Right cardiac atrium (tissue), 5 donors: ENCODE measurements at regions not wholly inside any gene's neighbourhood (a gene's known extent, or its start where the extent isn't known, plus 50 kb on each side); places are given as distances from the start of the nearest gene placed in this dataset.
"Not testable (repeated sequence)": the region's sequence is repeated elsewhere in the genome, so short reads cannot be mapped to it uniquely, and the experiment has no call there.

Experiments used
- ATAC-seq, 2 donors: fragments of 200-7000 bp; cut with Tn5 transposase; one replicate each; pipeline versions ENCODE4 v1.8.0 to v1.9.1; 2020; ENCODE audit warnings: moderate library complexity in 2 of 2, mild to moderate bottlenecking in 1 of 2
- DNase-seq, 3 donors: peaks; one replicate each; pipeline ENCODE4 v3.0.0-alpha.2; 2020
- H3K27ac ChIP-seq: one replicate; pipeline ENCODE4 v1.5.1; 2013; ENCODE audit warnings: mild to moderate bottlenecking, low read length, control low read depth, moderate library complexity
- H3K27me3 ChIP-seq: one replicate; pipeline ENCODE4 v1.6.1; 2013; ENCODE audit not compliant: control insufficient read depth, insufficient read depth
- H3K4me1 ChIP-seq: one replicate; pipeline ENCODE4 v1.6.1; 2013; ENCODE audit warnings: low read length; ENCODE audit not compliant: control insufficient read depth, insufficient read depth
- H3K4me3 ChIP-seq: one replicate; pipeline ENCODE4 v1.5.1; 2013; ENCODE audit warnings: low read length, control low read depth
- H3K9me3 ChIP-seq: one replicate; pipeline ENCODE4 v1.6.1; 2013; ENCODE audit warnings: low read length; ENCODE audit not compliant: control insufficient read depth
- WGBS: extraction: QIAGEN DNeasy Blood & Tissue Kit; methylation state at CpG from one replicate; pipeline ENCODE4 v1.1.7; 2013; 5-methylcytosine and 5-hydroxymethylcytosine counted together
- intact Hi-C, 4 donors: fragments of 100-400 bp; cut with DNase I; formaldehyde crosslinking; loops; one replicate each; pipeline versions ENCODE4 v1.11.0 to v1.14.0; 2022 to 2023
- donor health status: healthy with polysubstance abuse.
- donor health status: DM: no; HTN: yes; CAD: no.
- donor health status: DM: no; HTN: no; CAD: no.
- donor health status: DM: no; HTN: yes; CAD: no; lungs with severe emphysema.
- donor health status: DM: yes; HTN: yes; CAD: no.

DNA sequence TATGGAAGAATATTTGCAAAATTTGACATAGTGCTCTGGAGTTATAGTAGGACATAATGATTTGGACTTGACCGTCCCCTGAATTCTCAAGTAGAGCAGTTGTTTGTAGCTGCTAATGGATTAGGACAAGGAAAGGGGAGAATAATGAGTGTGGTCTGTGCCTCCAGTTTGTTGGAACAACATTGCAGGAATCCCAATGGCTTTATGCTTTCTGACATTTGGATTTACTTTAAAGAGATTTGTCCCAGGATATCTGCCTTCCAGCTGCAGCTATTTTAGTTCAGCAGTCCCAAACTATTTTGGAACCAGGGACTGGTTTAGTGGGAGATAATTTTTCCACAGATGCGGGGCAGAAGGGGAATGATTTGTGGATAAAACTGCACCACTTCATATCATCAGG, 648.2 kb downstream of the SLCO4C1 start:
- H3K4me3 ChIP-seq = no peak overlapping the region
- H3K27ac ChIP-seq = no peak overlapping the region
- ATAC-seq (no peak), DNase-seq (no peak)
- H3K9me3 ChIP-seq = no peaks in the 10 kb centered on the region
- no peaks in the 10 kb centered on the region for H3K27me3 ChIP-seq
- H3K4me1 ChIP-seq = no peaks in the 10 kb centered on the region
- intact Hi-C loops = no loop called here
- WGBS = 69% methylated on average over 2 of the region's 2 CpGs

DNA sequence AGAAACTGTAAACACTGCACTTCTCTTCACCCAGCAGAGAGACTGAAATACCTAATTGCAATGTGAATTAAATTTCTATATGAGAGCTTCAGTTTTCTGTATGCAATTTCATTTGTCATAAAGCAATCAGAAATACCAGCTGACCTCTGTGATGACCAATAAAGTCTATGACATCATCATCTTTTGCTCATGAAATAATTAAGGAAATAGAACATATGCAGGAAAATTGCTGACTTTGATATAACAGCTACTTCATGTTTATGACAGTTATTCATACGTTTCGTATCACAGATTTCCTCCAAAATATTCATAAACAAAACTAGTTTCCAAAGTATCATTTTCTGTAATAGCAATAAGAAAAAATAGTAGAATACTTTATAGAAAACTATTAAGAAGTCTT, 652.3 kb downstream of the SLCO4C1 start:
- no peak overlapping the region for H3K4me3 ChIP-seq
- H3K27me3 ChIP-seq = no peaks in the 10 kb centered on the region
- intact Hi-C loops = no loop called here
- DNase-seq (no peak), ATAC-seq (no peak)
- no peaks in the 10 kb centered on the region for H3K9me3 ChIP-seq
- no peak overlapping the region for H3K27ac ChIP-seq
- WGBS = 80% methylated on average over 2 of the region's 2 CpGs
- no peaks in the 10 kb centered on the region for H3K4me1 ChIP-seq

DNA sequence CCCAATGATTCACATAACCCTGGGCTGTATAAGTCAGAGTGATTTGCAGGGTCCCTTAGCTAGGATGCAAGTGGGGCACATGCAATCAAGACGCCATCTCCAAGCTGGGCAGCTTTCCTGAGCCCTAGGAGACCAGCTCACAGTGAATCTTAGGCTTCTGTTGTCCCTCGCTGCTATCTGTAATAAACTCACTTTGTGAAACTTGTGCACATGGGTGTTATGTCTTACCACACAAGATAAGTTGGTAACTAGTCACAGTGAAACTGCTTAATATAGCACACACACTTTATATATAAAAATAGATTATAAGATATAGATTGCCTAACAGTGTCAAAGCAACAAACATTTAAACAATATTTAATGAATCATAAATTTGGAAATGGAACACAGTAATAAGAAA, 658.5 kb downstream of the SLCO4C1 start:
- no peaks in the 10 kb centered on the region for H3K27me3 ChIP-seq
- H3K27ac ChIP-seq = no peak overlapping the region
- DNase-seq (no peak), ATAC-seq (no peak)
- H3K9me3 ChIP-seq = no peaks in the 10 kb centered on the region
- no peaks in the 10 kb centered on the region for H3K4me1 ChIP-seq
- intact Hi-C loops = no loop called here
- 72% methylated on average over 2 of the region's 2 CpGs for WGBS
- H3K4me3 ChIP-seq = no peak overlapping the region

DNA sequence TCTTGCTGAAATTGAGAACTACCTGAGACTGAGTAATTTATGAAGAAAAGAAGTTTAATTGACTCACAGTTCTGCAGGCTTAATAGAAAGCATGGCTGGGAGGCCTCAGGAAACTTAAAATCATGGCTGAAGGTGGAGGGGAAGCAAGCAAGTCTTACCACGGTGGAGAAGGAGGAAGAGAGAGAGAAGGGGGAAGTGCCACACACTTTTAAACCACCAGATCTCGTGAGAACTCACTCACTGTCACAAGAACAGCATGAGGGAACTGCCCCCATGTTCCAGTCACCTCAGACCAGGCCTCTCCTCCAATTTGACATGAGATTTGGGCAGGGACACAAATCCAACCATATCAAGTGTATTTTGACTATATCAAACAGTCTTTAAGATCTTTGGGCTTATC, 668.3 kb downstream of the SLCO4C1 start:
- H3K9me3 ChIP-seq, H3K27me3 ChIP-seq, intact Hi-C loops, ATAC-seq, H3K4me1 ChIP-seq, DNase-seq, H3K4me3 ChIP-seq, H3K27ac ChIP-seq: not testable (repeated sequence)
- 33% methylated on average over 2 of the region's 2 CpGs for WGBS

DNA sequence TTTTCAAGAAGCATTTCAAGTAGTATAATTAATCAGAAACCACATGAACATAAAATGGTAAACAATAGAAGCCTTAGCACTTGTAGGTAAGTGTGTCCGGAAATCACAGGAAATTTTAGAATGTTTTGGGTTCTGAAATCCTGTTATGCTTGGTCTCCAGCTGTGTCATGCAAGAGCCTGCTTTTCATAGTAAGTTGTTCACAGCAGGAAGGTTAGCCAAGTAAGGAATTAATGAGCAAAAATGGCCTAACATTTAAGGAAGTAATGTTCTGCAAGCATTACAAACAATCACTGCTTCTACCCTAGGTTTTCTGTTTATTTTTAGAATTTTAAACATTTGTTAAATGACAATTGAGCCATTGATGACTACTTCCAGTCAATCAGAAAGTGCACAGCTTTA, 669.5 kb downstream of the SLCO4C1 start:
- DNase-seq (no peak), ATAC-seq (no peak)
- no peaks in the 10 kb centered on the region for H3K27me3 ChIP-seq
- WGBS = 58% methylated on average over 1 of the region's 1 CpG
- no peaks in the 10 kb centered on the region for H3K4me1 ChIP-seq
- intact Hi-C loops = no loop called here
- no peaks in the 10 kb centered on the region for H3K9me3 ChIP-seq
- H3K27ac ChIP-seq = no peak overlapping the region
- no peak overlapping the region for H3K4me3 ChIP-seq

DNA sequence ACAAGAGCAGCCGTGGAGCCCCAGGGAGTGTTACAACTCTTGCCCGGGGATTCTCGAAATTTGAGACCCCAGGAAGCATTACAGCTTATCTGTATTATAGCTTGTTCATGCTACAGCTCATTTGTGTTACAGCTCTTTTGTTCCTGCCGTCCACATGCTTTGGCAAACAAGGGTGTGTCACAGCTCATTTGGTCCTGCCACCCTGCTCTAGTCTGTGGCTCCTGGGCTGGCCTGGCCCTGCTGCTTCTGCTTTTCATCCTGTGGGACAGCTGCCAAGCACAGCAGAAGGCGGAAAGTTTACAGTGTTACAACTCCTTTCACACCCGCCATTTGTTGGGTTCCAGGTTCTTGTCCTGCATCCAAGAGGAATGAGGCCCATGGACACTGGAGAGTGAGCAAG, 685.0 kb downstream of the SLCO4C1 start:
- intact Hi-C loops = no loop called here
- ATAC-seq (no peak), DNase-seq (no peak)
- no peaks in the 10 kb centered on the region for H3K27me3 ChIP-seq
- no peaks in the 10 kb centered on the region for H3K9me3 ChIP-seq
- no peak overlapping the region for H3K27ac ChIP-seq
- no peaks in the 10 kb centered on the region for H3K4me1 ChIP-seq
- 75% methylated on average over 6 of the region's 6 CpGs for WGBS
- no peak overlapping the region for H3K4me3 ChIP-seq

DNA sequence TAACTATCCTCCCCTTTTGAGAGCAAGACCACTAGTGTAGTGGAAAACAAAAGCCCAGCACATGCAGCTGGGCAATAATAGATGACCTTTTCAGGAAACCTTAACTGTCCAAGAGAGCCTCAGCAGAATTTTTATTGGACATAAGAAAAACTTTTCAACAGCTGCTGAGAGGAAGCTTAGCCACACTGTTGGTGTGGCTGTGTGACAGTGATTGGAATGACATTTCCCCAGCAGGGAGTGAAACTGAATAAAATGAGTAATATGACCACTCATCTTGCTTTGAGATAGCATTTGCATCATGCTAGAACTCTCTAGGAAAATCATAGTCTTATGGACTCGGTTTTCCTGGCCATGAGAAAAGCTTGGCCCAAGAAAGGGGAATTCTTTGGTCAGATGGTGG, 687.8 kb downstream of the SLCO4C1 start:
- intact Hi-C loops = no loop called here
- DNase-seq (no peak), ATAC-seq (no peak)
- H3K4me1 ChIP-seq = no peaks in the 10 kb centered on the region
- H3K4me3 ChIP-seq = no peak overlapping the region
- WGBS = 41% methylated on average over 1 of the region's 1 CpG
- H3K9me3 ChIP-seq = no peaks in the 10 kb centered on the region
- H3K27me3 ChIP-seq = no peaks in the 10 kb centered on the region
- H3K27ac ChIP-seq = no peak overlapping the region

DNA sequence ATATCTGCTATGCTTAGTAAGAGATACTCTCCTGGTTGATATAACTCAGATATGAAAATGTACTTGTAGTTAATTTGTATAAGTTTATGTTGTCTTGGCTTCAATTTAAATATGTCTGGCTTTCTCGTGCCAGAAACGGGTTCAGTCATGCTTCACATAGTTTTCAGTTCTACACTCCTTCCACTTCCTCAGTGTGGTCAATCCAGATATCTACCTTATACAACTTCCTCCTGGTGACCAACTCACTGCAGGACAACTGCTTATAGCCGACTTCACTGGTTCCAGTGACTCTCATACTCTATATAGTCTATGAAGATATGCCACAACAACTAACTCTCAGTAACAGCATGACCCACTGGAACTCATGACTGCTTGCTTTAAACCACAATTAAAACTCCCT, 690.4 kb downstream of the SLCO4C1 start:
- Histone ChIP-seq H3K9me3 (no peaks in the 10 kb centered on the region), H3K27ac (no peak overlapping the region), H3K27me3 (no peaks in the 10 kb centered on the region), H3K4me1 (no peaks in the 10 kb centered on the region), H3K4me3 (no peak overlapping the region)
- ATAC-seq = no peak
- no peak for DNase-seq
- 78% methylated on average over 3 of the region's 3 CpGs for WGBS
- intact Hi-C loops = no loop called here

DNA sequence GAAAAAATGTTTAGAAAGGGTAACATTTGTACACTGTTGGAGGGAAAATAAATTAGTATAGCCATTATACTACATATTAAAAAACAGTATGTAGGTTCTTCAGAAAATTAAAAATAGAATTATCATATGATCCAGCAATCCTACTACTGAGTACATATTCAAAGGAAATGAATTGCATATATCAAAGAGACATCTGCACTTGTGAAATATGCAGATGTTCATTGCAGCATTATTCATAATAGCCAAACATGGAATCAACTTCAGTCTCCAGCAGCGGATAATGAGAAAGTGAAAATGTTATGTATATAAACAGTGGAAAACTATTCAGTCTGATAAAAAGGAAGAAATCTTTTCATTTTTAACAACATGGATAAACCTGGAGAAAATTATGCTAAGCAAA, 695.5 kb downstream of the SLCO4C1 start:
- DNase-seq = no peak
- H3K4me3 ChIP-seq = no peak overlapping the region
- no peaks in the 10 kb centered on the region for H3K27me3 ChIP-seq
- H3K4me1 ChIP-seq = no peaks in the 10 kb centered on the region
- no peaks in the 10 kb centered on the region for H3K9me3 ChIP-seq
- no peak for ATAC-seq
- WGBS = 88% methylated on average over 1 of the region's 1 CpG
- H3K27ac ChIP-seq = no peak overlapping the region
- intact Hi-C loops = no loop called here

DNA sequence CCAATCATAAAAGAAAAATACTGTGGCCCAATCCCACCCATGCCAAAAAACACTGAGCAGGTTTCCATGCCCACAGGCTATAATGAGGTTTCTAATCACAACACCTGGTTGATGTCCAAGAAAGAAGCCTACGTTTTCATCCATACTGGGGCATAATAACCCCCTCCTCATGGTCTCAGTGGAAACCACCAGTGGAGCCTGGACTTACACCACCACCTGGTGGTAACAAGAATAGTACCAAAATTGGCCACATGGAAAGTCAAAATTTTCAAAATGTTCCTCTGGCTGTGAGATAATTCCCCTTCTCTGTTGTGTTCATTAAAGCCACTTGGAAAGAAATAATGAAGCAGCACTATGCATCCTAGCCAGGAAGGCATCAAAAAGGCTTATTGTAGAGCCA, 687.3 kb upstream of the ST8SIA4 start:
- intact Hi-C loops = no loop called here
- Histone ChIP-seq H3K27me3 (no peaks in the 10 kb centered on the region), H3K4me1 (no peaks in the 10 kb centered on the region), H3K27ac (no peak overlapping the region), H3K4me3 (no peak overlapping the region), H3K9me3 (no peaks in the 10 kb centered on the region)
- 39% methylated on average over 1 of the region's 1 CpG for WGBS
- ATAC-seq (no peak), DNase-seq (no peak)

DNA sequence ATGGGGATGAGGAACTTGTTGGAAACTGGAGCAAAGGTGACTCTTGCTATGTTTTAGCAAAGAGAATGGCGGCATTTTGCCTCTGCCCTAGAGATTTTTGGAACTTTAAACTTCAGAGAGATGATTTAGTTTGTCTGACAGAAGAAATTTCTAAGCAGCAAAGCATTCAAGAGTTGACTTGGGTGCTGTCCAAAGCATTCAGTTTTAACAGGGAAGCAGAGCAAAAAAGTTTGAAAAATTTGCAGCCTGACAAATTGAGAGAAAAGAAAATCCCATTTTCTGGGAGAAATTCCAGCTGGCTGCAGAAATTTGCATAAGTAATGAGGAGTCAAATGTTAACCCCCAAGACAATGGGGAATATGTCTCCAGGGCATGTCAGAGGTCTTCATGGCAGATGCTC, 682.3 kb upstream of the ST8SIA4 start:
- Histone ChIP-seq H3K27me3 (no peaks in the 10 kb centered on the region), H3K4me1 (no peaks in the 10 kb centered on the region), H3K4me3 (no peak overlapping the region), H3K9me3 (no peaks in the 10 kb centered on the region), H3K27ac (no peak overlapping the region)
- DNase-seq (no peak), ATAC-seq (no peak)
- intact Hi-C loops = no loop called here
- WGBS = 57% methylated on average over 1 of the region's 1 CpG

DNA sequence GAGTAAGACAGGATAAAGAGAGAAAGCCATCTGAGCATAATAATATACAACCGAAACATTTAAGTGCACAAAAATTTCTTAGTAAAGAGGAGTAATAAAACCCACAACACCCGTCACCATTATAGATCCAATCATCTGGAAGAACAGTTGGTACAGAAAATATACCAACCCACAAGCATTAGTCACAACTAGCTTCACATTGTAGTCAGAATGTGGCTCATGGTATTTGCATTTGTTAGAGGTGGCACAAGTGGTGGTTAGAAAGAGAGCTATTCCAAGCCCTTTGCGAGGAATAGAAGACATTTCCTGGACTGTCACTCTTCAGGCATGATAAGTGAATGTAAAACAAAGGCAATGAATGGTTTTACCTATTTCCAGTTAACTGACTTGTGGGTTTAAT, 677.5 kb upstream of the ST8SIA4 start:
- DNase-seq = no peak
- WGBS = 89% methylated on average over 3 of the region's 3 CpGs
- Histone ChIP-seq H3K4me3 (no peak overlapping the region), H3K9me3 (no peaks in the 10 kb centered on the region), H3K27ac (no peak overlapping the region), H3K27me3 (no peaks in the 10 kb centered on the region), H3K4me1 (no peaks in the 10 kb centered on the region)
- intact Hi-C loops = no loop called here
- no peak for ATAC-seq
